Endothelial cell of umbilical vein (primary cell): ENCODE measurements at regions not wholly inside any gene's neighbourhood (a gene's known extent, or its start where the extent isn't known, plus 50 kb on each side); places are given as distances from the start of the nearest gene placed in this dataset.

ENCODE experiments used
- CTCF ChIP-seq, 2 donors: IDR thresholded peaks; 1 replicate in 1 of 2; 2 replicates in 1 of 2; pipeline ENCODE4 v1.5.1; 2011; ENCODE audit warnings: low read length in 2 of 2, mild to moderate bottlenecking in 2 of 2, moderate library complexity in 2 of 2, control low read depth in 1 of 2, inconsistent platforms in 1 of 2, low read depth in 1 of 2; ENCODE audit not compliant: insufficient read depth in 1 of 2; ENCODE audit errors: extremely low read depth in 1 of 2
- EZH2 ChIP-seq: IDR thresholded peaks from 2 replicates; pipeline ENCODE4 v1.6.1; 2012; ENCODE audit warnings: borderline replicate concordance, low read depth, mild to moderate bottlenecking, moderate library complexity, low read length, inconsistent platforms; ENCODE audit not compliant: severe bottlenecking

- no peak for TF ChIP-seq CTCF (IDR thresholded peaks at IDR 0.05; ENCODE audit: extremely low read depth in 1 of 2, insufficient read depth in 1 of 2, low read depth in 1 of 2, low read length in 2 of 2)
- TF ChIP-seq EZH2: no peak
Measured at GRCh38 chr3:74434406-74434805, 180.1 kb downstream of the CNTN3 start.
